Endothelial cell of umbilical vein (primary cell): ENCODE measurements at regions not wholly inside any gene's neighbourhood (a gene's known extent, or its start where the extent isn't known, plus 50 kb on each side); places are given as distances from the start of the nearest gene placed in this dataset.

ENCODE experiments used
- POLR2A ChIP-seq: IDR thresholded peaks from 2 replicates; pipeline ENCODE4 v1.6.1; 2012; ENCODE audit warnings: low read depth, mild to moderate bottlenecking, control low read depth, low read length
- POLR2AphosphoS5 ChIP-seq: IDR thresholded peaks from 2 replicates; pipeline ENCODE4 v1.6.1; 2012; ENCODE audit warnings: low read depth, mild to moderate bottlenecking, control low read depth, low read length, moderate library complexity; ENCODE audit not compliant: insufficient read depth
- TF ChIP-seq, protein P1 (sequence below), 2 donors: IDR thresholded peaks; 1 replicate in 1 of 2; 2 replicates in 1 of 2; pipeline ENCODE4 v1.5.1; 2011; ENCODE audit warnings: low read length in 2 of 2, mild to moderate bottlenecking in 2 of 2, moderate library complexity in 2 of 2, control low read depth in 1 of 2, inconsistent platforms in 1 of 2, low read depth in 1 of 2; ENCODE audit not compliant: insufficient read depth in 1 of 2; ENCODE audit errors: extremely low read depth in 1 of 2

DNA sequence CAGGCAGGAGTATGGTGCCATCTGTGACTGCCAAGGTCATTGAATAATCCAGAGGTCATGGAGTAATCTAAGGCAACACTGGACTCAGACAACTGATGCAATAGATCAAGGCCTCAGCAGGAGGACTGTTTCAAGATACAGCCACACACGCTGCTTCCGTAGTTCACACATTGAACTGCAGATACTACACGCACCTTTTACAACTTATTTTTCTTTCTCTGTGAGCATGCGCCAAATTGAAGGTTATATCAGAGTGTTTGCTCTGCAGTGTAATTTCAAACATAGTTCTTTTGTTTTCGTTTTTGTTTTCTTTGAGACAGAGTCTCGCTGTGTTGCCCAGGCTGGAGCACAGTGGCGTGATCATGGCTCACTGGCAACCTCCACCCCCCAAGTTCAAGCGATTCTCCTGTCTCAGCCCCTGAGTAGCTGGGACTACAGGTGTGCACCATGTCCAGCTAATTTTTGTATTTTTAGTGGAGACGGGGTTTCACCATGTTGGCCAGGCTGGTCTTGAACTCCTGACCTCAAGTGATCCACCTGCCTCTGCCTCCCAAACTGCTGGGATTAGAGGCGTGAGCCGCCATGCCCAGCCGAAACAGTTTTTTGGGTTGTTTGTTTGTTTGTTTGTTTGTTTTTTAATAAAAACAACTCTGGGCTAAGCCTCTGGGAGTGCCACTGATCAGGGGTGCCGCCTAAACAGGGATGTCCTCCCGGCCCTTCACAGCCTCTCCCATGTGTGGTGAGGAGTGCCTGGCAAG is 96.6 kb upstream of the NAA20 start:
- TF ChIP-seq POLR2A, result no peak
- TF ChIP-seq, protein P1, sequence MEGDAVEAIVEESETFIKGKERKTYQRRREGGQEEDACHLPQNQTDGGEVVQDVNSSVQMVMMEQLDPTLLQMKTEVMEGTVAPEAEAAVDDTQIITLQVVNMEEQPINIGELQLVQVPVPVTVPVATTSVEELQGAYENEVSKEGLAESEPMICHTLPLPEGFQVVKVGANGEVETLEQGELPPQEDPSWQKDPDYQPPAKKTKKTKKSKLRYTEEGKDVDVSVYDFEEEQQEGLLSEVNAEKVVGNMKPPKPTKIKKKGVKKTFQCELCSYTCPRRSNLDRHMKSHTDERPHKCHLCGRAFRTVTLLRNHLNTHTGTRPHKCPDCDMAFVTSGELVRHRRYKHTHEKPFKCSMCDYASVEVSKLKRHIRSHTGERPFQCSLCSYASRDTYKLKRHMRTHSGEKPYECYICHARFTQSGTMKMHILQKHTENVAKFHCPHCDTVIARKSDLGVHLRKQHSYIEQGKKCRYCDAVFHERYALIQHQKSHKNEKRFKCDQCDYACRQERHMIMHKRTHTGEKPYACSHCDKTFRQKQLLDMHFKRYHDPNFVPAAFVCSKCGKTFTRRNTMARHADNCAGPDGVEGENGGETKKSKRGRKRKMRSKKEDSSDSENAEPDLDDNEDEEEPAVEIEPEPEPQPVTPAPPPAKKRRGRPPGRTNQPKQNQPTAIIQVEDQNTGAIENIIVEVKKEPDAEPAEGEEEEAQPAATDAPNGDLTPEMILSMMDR (IDR thresholded peaks at IDR 0.05; ENCODE audit: extremely low read depth in 1 of 2, insufficient read depth in 1 of 2, low read depth in 1 of 2, low read length in 2 of 2), result no peak
- TF ChIP-seq POLR2AphosphoS5, result no peak
